Osteocyte (in vitro differentiated cells): ENCODE measurements at regions not wholly inside any gene's neighbourhood (a gene's known extent, or its start where the extent isn't known, plus 50 kb on each side); places are given as distances from the start of the nearest gene placed in this dataset.
"Not testable (repeated sequence)": the region's sequence is repeated elsewhere in the genome, so short reads cannot be mapped to it uniquely, and the experiment has no call there.

Experiments used
- DNase-seq: peaks from one replicate; pipeline ENCODE4 v3.0.0; 2021; ENCODE audit warnings: mixed read lengths; ENCODE audit not compliant: unreplicated experiment; ENCODE audit errors: extremely low spot score
- H3K27ac Mint-ChIP-seq: one replicate; pipeline ENCODE4 v1.8.0; 2021; ENCODE audit warnings: mild to moderate bottlenecking, mixed read lengths; ENCODE audit not compliant: unreplicated experiment
- H3K27me3 Mint-ChIP-seq: one replicate; pipeline ENCODE4 v1.8.0; 2021; ENCODE audit warnings: mixed read lengths; ENCODE audit not compliant: unreplicated experiment
- H3K36me3 Mint-ChIP-seq: one replicate; pipeline ENCODE4 v1.8.0; 2021; ENCODE audit warnings: mixed read lengths; ENCODE audit not compliant: unreplicated experiment
- H3K4me1 Mint-ChIP-seq: one replicate; pipeline ENCODE4 v1.8.0; 2021; ENCODE audit warnings: mixed read lengths; ENCODE audit not compliant: unreplicated experiment
- H3K4me3 Mint-ChIP-seq: one replicate; pipeline ENCODE4 v1.8.0; 2021; ENCODE audit warnings: mild to moderate bottlenecking, moderate library complexity, mixed read lengths; ENCODE audit not compliant: unreplicated experiment
- H3K9me3 Mint-ChIP-seq: one replicate; pipeline ENCODE4 v1.8.0; 2021; ENCODE audit warnings: mixed read lengths; ENCODE audit not compliant: unreplicated experiment
- CTCF ChIP-seq: fragments of 200-600 bp; sonication (generic); IDR thresholded peaks from 2 replicates; pipeline ENCODE4 v1.5.0; 2021; ENCODE audit warnings: antibody characterized with exemption, mild to moderate bottlenecking, moderate library complexity

GRCh38 chr1:30518186-30518585, 205.2 kb downstream of the MATN1 start:
- Mint-ChIP-seq H3K4me3 (no peak overlapping the region), H3K36me3 (no peaks in the 10 kb centered on the region), H3K27ac (no peak overlapping the region), H3K9me3 (no peaks in the 10 kb centered on the region), H3K27me3 (no peaks in the 10 kb centered on the region), H3K4me1 (no peaks in the 10 kb centered on the region)
- TF ChIP-seq CTCF = no peak
- DNase-seq = peak; percentile 53

- H3K36me3 Mint-ChIP-seq, H3K9me3 Mint-ChIP-seq, H3K27me3 Mint-ChIP-seq, DNase-seq, H3K27ac Mint-ChIP-seq, H3K4me3 Mint-ChIP-seq, H3K4me1 Mint-ChIP-seq: not testable (repeated sequence)
Observed at GRCh38 chr1:30517666-30518065, 205.7 kb downstream of the MATN1 start.

- not testable (repeated sequence) for H3K36me3 Mint-ChIP-seq, H3K4me3 Mint-ChIP-seq, H3K9me3 Mint-ChIP-seq, H3K4me1 Mint-ChIP-seq, H3K27ac Mint-ChIP-seq, H3K27me3 Mint-ChIP-seq
- DNase-seq = peak; percentile 72
Observed at GRCh38 chr1:30517241-30517640, 206.1 kb downstream of the MATN1 start.

- Mint-ChIP-seq H3K9me3 (no peaks in the 10 kb centered on the region), H3K36me3 (no peaks in the 10 kb centered on the region), H3K4me3 (no peak overlapping the region), H3K4me1 (no peaks in the 10 kb centered on the region), H3K27me3 (no peaks in the 10 kb centered on the region), H3K27ac (no peak overlapping the region)
- TF ChIP-seq CTCF = no peak
- DNase-seq = peak; percentile 65
Observed at GRCh38 chr1:30516485-30516858, 206.9 kb downstream of the MATN1 start.

- no peak overlapping the region for H3K4me3 Mint-ChIP-seq
- H3K27ac Mint-ChIP-seq = no peak overlapping the region
- no peak for TF ChIP-seq CTCF
- DNase-seq = peak; percentile 64
- no peaks in the 10 kb centered on the region for H3K4me1 Mint-ChIP-seq
- no peaks in the 10 kb centered on the region for H3K9me3 Mint-ChIP-seq
- H3K27me3 Mint-ChIP-seq = no peaks in the 10 kb centered on the region
- H3K36me3 Mint-ChIP-seq = no peaks in the 10 kb centered on the region
Observed at GRCh38 chr1:30515755-30516484, 207.5 kb downstream of the MATN1 start.

GRCh38 chr1:30514945-30515344, 208.4 kb downstream of the MATN1 start:
- peak; percentile 63 for DNase-seq
- no peaks in the 10 kb centered on the region for H3K9me3 Mint-ChIP-seq
- H3K4me3 Mint-ChIP-seq = no peak overlapping the region
- H3K4me1 Mint-ChIP-seq = no peaks in the 10 kb centered on the region
- no peak for TF ChIP-seq CTCF
- H3K27me3 Mint-ChIP-seq = no peaks in the 10 kb centered on the region
- no peaks in the 10 kb centered on the region for H3K36me3 Mint-ChIP-seq
- H3K27ac Mint-ChIP-seq = no peak overlapping the region
